ENCODE measurements at regions not wholly inside any gene's neighbourhood (a gene's known extent, or its start where the extent isn't known, plus 50 kb on each side); places are given as distances from the start of the nearest gene placed in this dataset.
"Not testable (repeated sequence)": the region's sequence is repeated elsewhere in the genome, so short reads cannot be mapped to it uniquely, and the experiment has no call there.

DNA sequence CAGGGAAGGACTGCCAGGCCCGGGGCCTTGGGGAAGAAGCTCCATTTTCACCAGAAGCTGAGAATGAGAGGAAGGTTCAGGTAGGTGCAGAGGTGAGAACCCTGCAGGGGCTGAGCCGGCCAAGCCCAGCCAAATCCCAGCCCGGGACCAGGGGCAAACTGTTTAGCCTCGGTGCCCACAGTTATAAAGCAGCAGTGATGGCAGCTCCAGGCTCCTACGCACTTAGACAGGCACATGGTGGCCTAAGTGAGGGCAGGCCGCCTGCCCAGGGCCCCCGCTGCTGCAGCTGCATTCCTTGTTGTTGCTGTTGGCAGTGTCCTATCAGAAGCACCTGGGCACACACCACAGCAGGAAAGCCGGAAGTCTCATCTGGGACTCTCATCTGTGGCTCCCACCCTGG lies 159.9 kb upstream of the FOXD4L5 start:
- TF ChIP-seq, protein P1, sequence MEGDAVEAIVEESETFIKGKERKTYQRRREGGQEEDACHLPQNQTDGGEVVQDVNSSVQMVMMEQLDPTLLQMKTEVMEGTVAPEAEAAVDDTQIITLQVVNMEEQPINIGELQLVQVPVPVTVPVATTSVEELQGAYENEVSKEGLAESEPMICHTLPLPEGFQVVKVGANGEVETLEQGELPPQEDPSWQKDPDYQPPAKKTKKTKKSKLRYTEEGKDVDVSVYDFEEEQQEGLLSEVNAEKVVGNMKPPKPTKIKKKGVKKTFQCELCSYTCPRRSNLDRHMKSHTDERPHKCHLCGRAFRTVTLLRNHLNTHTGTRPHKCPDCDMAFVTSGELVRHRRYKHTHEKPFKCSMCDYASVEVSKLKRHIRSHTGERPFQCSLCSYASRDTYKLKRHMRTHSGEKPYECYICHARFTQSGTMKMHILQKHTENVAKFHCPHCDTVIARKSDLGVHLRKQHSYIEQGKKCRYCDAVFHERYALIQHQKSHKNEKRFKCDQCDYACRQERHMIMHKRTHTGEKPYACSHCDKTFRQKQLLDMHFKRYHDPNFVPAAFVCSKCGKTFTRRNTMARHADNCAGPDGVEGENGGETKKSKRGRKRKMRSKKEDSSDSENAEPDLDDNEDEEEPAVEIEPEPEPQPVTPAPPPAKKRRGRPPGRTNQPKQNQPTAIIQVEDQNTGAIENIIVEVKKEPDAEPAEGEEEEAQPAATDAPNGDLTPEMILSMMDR (conservative IDR thresholded peaks at IDR 0.05; ENCODE audit: control insufficient read depth, insufficient read depth, low read depth, low read length) = no peak
- no peak for DNase-seq (ENCODE audit: low read depth)
- no peak overlapping the region for H3K4me3 ChIP-seq (ENCODE audit: control insufficient read depth, low read depth, low read length)

DNA sequence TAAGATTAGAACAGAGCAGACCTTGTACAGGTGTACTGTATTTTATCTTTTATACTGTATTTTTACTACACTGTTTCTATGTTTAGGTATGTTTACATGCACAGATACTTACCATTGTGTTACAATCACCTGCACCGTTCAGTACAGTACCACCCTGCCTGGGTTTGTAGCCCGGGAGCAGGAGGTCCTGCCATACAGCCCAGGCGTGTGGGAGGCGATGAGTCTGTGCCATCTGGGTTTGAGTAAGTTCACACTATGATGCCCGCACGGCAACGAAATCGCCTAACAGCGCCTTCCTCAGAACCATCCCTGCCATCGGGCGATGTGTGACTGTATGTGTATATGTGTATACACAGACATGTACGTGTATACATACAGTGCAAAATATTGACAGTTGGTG lies 157.1 kb upstream of the FOXD4L5 start:
- H3K4me3 ChIP-seq (ENCODE audit: control insufficient read depth, low read depth, low read length); DNase-seq (ENCODE audit: low read depth): not testable (repeated sequence)

DNA sequence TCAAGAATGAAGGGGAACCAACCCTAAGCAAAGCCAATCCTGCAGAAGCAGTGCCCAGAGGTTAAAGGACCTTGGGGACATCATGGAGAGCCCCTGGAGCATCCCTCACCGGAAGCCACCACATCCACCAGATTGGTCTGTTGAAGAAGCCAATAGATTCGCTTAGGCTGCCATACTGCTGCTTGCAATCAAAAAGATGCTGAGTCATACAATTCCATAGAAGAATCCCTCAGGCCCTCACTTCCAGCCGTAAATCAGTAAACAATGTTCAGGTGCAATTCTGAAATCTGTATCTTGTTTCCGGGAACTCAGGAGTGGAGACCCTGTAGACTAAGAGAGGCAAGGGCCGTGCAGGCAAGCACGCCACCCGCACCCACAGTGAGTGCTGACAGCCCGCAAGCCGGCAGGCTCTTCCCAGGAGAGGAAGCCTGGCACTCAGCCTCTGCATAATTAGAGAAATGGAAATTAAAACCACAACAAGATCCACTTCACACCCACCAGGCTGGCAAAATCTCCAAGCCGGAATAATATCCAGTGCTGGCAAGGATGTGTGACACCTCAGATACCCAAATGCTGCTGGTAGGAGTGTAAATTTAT lies 156.4 kb upstream of the FOXD4L5 start:
- not testable (repeated sequence) for DNase-seq (ENCODE audit: low read depth); H3K4me3 ChIP-seq (ENCODE audit: control insufficient read depth, low read depth, low read length)

DNA sequence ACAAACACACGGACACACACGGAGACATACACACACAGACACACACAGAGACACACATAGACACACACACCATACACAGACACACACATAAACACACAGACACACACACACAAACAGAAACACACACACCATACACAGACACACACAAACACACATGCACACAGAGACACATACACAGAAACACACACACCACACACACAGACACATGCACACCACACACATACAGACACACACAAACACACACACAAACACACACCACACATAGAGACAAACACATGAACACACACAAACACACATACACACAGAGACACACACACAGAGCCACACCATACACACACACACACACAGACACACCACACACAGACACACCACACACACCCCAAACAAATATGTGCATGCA lies 152.7 kb upstream of the FOXD4L5 start:
- DNase-seq (ENCODE audit: low read depth) = no peak
- no peak overlapping the region for H3K4me3 ChIP-seq (ENCODE audit: control insufficient read depth, low read depth, low read length)
- TF ChIP-seq, protein P1 (conservative IDR thresholded peaks at IDR 0.05; ENCODE audit: control insufficient read depth, insufficient read depth, low read depth, low read length) = no peak

DNA sequence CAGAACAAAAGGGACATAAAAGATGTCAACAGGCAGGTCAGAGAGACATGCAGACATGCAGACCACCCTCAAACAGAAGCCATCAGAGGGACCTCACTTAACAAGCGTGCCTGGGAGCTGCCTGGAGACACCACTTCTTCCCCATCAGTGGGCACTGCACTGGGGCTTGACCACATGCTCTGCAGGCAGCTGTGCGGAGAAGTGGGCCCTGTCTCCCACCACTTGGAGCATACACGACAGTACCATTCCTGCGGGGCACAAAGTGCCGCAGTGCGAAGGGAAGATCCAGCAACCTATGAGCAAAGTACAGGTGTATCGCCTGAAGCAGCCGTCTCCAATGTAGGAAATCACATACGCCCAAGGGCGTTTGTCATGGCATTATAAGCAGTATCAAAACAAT lies 150.5 kb upstream of the FOXD4L5 start:
- no peak for DNase-seq (ENCODE audit: low read depth)
- no peak overlapping the region for H3K4me3 ChIP-seq (ENCODE audit: control insufficient read depth, low read depth, low read length)
- TF ChIP-seq, protein P1 (conservative IDR thresholded peaks at IDR 0.05; ENCODE audit: control insufficient read depth, insufficient read depth, low read depth, low read length) = no peak

DNA sequence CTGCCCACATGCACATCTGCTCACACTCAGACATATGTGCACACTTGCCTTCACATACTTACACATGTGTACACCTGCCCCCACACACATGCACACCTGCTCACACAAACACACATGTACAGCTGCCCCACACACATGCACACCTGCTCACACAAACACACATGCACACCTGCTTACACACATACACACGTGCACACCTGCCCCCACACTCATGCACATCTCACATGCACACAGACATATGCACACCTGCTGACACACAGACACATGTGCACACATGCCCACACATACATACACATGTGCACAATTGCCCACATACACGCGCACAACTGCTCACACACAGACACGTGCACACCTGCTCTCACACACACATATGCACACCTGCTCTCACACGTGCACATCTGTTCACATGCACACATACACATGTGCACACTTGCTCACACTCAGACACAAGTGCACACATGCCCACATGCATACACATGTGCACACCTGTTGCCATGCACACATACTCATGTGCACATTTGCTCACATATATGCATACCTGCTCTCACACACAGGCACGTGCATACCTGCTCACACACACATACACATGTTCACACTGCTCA lies 147.8 kb upstream of the FOXD4L5 start:
- no peak overlapping the region for H3K4me3 ChIP-seq (ENCODE audit: control insufficient read depth, low read depth, low read length)
- TF ChIP-seq, protein P1 (conservative IDR thresholded peaks at IDR 0.05; ENCODE audit: control insufficient read depth, insufficient read depth, low read depth, low read length) = no peak
- no peak for DNase-seq (ENCODE audit: low read depth)

DNA sequence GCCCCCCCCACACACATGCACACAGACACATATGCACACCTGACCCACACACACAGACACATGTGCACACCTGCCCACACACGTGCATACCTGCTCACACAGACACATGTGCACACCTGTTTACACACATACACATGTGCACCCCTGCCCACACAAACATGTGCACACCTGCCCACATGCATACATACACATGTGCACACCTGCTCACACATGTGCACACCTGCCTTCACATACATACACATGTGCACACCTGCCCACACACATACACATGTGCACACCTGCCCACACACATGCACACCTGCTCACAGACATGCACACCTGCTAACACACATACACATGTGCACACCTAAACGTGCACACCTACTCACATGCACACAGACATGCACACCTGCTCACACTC lies 147.0 kb upstream of the FOXD4L5 start:
- no peak overlapping the region for H3K4me3 ChIP-seq (ENCODE audit: control insufficient read depth, low read depth, low read length)
- TF ChIP-seq, protein P1 (conservative IDR thresholded peaks at IDR 0.05; ENCODE audit: control insufficient read depth, insufficient read depth, low read depth, low read length) = no peak
- no peak for DNase-seq (ENCODE audit: low read depth)

DNA sequence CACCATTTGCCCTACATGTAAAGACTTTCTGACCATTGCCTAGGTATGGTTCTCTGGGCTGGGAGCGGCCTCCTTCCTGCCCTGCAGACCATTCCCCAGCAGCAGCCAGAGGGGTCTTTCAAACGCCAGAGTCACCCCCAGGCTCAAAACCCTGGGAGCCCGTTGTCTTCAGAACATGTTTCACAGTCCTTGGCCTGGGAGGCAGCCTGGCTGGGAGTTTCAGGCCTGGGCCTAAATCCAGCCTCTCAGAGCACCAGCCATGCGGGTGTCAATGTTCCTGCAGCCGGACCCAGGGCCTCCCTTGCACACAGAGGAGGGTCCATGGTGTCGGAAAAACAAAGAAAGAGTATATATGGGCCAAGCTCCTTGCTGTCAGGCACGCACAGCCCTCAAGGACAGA lies 145.2 kb upstream of the FOXD4L5 start:
- TF ChIP-seq, protein P1 (conservative IDR thresholded peaks at IDR 0.05; ENCODE audit: control insufficient read depth, insufficient read depth, low read depth, low read length) = no peak
- H3K4me3 ChIP-seq (ENCODE audit: control insufficient read depth, low read depth, low read length) = no peak overlapping the region
- DNase-seq (ENCODE audit: low read depth) = no peak

DNA sequence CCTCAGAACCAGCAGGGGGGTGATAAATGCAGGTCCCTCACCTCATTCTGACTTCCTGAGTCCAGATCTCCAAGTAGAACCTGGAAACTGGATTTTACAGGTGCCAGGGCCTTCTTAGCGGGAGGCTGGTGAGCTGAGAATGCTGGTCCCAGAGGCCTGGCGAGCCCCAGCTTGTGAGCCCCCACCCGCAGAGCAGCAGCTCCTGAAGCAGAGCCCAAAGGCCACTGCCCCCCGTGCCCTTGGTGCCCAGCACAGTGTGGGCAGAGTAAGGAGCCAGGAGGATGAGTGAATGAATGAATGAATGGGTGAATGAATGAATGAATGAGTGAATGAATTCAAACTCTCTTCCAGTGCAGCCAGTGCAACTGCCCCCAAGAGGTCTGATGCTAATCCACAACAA lies 142.4 kb upstream of the FOXD4L5 start:
- DNase-seq (ENCODE audit: low read depth); H3K4me3 ChIP-seq (ENCODE audit: control insufficient read depth, low read depth, low read length): not testable (repeated sequence)

DNA sequence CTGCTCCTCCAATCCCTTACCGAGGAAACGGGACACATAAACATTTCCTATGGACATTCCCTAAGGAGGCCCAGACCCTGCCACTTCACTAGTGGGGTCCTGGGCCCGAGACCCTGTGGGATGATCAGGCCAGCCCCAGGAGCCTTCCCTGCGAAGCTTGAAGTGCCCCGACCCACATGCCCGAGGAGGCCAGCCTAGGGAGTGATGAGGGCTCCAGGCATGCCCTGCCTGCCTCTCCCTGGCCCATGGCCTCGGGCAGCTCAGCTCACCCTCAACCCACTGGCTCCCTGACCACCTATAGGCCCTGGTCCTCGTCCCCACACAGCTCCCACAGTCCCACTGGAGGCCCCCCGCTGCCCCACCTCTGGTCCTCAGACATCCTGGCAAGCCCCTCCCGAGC lies 141.8 kb upstream of the FOXD4L5 start:
- not testable (repeated sequence) for H3K4me3 ChIP-seq (ENCODE audit: control insufficient read depth, low read depth, low read length); DNase-seq (ENCODE audit: low read depth)

Measured in fibroblast of mammary gland (primary cell).